ENCODE measurements at regions not wholly inside any gene's neighbourhood (a gene's known extent, or its start where the extent isn't known, plus 50 kb on each side); places are given as distances from the start of the nearest gene placed in this dataset.

DNA sequence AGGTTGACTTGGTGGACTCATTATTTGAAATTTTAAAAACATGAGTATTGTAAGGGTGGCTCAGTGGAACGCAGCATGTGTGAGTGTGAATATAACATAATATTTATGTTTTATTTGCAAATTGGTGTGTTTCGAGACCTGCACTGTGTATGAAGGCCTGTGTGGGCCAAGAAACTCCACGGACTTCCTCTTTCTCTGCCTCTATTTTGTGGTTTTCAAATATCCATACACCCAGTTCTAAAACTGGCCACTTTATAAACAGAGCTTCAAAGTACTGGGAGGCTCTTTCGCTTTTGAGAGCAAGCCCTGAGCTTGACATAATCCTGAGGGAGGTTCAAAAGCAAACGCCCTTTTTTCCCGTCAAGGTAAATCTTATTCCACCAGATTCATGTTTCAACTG is 187.7 kb downstream of the GPAT3 start:
- Histone ChIP-seq H3K36me3 (ENCODE audit: insufficient read depth, low read length, poor library complexity, severe bottlenecking) (no peaks in the 10 kb centered on the region), H3K27ac (ENCODE audit: low read depth, low read length, poor library complexity, severe bottlenecking) (peak overlapping the region; percentile 97), H3K4me3 (ENCODE audit: low read depth, low read length, poor library complexity, severe bottlenecking) (peak overlapping the region; percentile 7), H3K4me1 (ENCODE audit: insufficient read depth, low read length, poor library complexity, severe bottlenecking) (peaks cover 45% of the 10 kb centered on the region), H3K27me3 (replicated peaks; ENCODE audit: insufficient read depth, low read depth, low read length, poor library complexity) (no peaks in the 10 kb centered on the region), H3K9me3 (ENCODE audit: low read depth, low read length, poor library complexity, severe bottlenecking) (no peaks in the 10 kb centered on the region)
- DNase-seq (ENCODE audit: low spot score), result no peak
- intact Hi-C loops (cut with micrococcal nuclease; ENCODE audit: unreplicated experiment), result loop anchor here (1.0 to 10.0 kb wide), 3 partner anchors 80 to 219 kb away; no protein-coding TSS in a partner anchor
- POLR2A ChIA-PET (ENCODE audit: low non-redundant PET), result no interaction called here
- CTCF ChIA-PET, result no interaction called here
- no TSS peak for BruUV-seq (replicated peaks)
- TF ChIP-seq, protein P1, sequence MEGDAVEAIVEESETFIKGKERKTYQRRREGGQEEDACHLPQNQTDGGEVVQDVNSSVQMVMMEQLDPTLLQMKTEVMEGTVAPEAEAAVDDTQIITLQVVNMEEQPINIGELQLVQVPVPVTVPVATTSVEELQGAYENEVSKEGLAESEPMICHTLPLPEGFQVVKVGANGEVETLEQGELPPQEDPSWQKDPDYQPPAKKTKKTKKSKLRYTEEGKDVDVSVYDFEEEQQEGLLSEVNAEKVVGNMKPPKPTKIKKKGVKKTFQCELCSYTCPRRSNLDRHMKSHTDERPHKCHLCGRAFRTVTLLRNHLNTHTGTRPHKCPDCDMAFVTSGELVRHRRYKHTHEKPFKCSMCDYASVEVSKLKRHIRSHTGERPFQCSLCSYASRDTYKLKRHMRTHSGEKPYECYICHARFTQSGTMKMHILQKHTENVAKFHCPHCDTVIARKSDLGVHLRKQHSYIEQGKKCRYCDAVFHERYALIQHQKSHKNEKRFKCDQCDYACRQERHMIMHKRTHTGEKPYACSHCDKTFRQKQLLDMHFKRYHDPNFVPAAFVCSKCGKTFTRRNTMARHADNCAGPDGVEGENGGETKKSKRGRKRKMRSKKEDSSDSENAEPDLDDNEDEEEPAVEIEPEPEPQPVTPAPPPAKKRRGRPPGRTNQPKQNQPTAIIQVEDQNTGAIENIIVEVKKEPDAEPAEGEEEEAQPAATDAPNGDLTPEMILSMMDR (conservative IDR thresholded peaks at IDR 0.05; ENCODE audit: low read depth, low read length), result no peak
- TF ChIP-seq EZH2 (IDR thresholded peaks at IDR 0.05; ENCODE audit: borderline replicate concordance, low read depth, low read length, poor library complexity, severe bottlenecking), result no peak

DNA sequence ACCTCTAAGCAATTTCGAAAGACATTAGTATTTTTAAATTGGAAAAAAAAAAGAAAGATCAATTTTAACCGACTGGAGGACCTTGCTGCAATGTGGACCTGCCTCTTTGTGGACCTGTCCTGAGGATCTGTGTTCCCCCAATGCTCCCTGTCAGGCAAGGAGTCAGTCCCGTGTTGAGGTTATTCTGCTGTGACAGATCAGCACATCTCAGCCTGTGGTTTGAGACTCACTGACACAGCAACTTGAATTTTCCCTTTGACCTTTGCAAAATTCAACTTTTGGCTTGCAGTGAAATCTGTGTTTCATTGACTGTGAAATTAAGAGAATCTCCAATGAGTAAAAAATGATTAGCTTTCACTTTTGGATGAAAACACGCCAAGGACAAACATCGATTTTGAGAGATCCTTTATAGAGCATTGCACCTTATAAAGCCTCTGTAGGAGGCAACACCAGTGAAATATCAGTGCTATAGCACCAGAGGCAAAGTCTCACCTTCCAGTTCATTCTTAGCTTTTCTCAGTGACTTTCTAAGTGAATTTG is 186.9 kb downstream of the GPAT3 start:
- no peaks in the 10 kb centered on the region for H3K27me3 ChIP-seq (replicated peaks; ENCODE audit: insufficient read depth, low read depth, low read length, poor library complexity)
- TF ChIP-seq, protein P1 (conservative IDR thresholded peaks at IDR 0.05; ENCODE audit: low read depth, low read length), result no peak
- TF ChIP-seq EZH2 (IDR thresholded peaks at IDR 0.05; ENCODE audit: borderline replicate concordance, low read depth, low read length, poor library complexity, severe bottlenecking), result no peak
- DNase-seq (ENCODE audit: low spot score), result no peak
- no peaks in the 10 kb centered on the region for H3K36me3 ChIP-seq (ENCODE audit: insufficient read depth, low read length, poor library complexity, severe bottlenecking)
- BruUV-seq (replicated peaks), result no TSS peak
- no peak overlapping the region for H3K4me3 ChIP-seq (ENCODE audit: low read depth, low read length, poor library complexity, severe bottlenecking)
- intact Hi-C loops (cut with micrococcal nuclease; ENCODE audit: unreplicated experiment), result loop anchor here (10.0 kb wide), 1 partner anchor 218 kb away; no protein-coding TSS in a partner anchor
- H3K4me1 ChIP-seq (ENCODE audit: insufficient read depth, low read length, poor library complexity, severe bottlenecking), result peaks cover 45% of the 10 kb centered on the region
- peak overlapping the region; percentile 97 for H3K27ac ChIP-seq (ENCODE audit: low read depth, low read length, poor library complexity, severe bottlenecking)
- ChIA-PET CTCF (no interaction called here), POLR2A (ENCODE audit: low non-redundant PET) (no interaction called here)
- no peaks in the 10 kb centered on the region for H3K9me3 ChIP-seq (ENCODE audit: low read depth, low read length, poor library complexity, severe bottlenecking)

DNA sequence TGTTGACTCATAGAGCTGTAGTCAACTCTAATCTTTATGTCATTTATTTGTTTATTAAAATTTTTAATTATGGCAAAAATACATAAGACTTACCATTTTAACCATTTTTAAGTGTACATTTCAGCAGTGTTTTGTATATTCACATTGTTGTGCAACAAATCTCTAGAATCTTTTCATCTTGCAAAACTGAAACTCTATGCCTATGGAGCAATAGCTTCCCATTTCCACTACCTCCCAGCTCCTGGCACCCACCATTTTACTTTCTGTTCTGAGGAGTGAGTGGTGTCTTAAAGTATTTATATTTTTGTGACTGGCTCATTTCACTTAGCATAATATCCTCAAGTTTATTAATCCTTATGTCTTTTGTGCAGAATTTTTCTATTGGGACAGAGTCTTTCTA is 181.0 kb downstream of the GPAT3 start:
- POLR2A ChIA-PET (ENCODE audit: low non-redundant PET), result no interaction called here
- no TSS peak for BruUV-seq (replicated peaks)
- no peaks in the 10 kb centered on the region for H3K36me3 ChIP-seq (ENCODE audit: insufficient read depth, low read length, poor library complexity, severe bottlenecking)
- intact Hi-C loops (cut with micrococcal nuclease; ENCODE audit: unreplicated experiment), result no loop called here
- DNase-seq (ENCODE audit: low spot score), result no peak
- H3K4me3 ChIP-seq (ENCODE audit: low read depth, low read length, poor library complexity, severe bottlenecking), result no peak overlapping the region
- no peak overlapping the region for H3K27ac ChIP-seq (ENCODE audit: low read depth, low read length, poor library complexity, severe bottlenecking)
- peaks cover 8% of the 10 kb centered on the region for H3K4me1 ChIP-seq (ENCODE audit: insufficient read depth, low read length, poor library complexity, severe bottlenecking)
- H3K27me3 ChIP-seq (replicated peaks; ENCODE audit: insufficient read depth, low read depth, low read length, poor library complexity), result no peaks in the 10 kb centered on the region
- TF ChIP-seq, protein P1 (conservative IDR thresholded peaks at IDR 0.05; ENCODE audit: low read depth, low read length), result no peak
- no peak for TF ChIP-seq EZH2 (IDR thresholded peaks at IDR 0.05; ENCODE audit: borderline replicate concordance, low read depth, low read length, poor library complexity, severe bottlenecking)
- no peaks in the 10 kb centered on the region for H3K9me3 ChIP-seq (ENCODE audit: low read depth, low read length, poor library complexity, severe bottlenecking)
- CTCF ChIA-PET, result no interaction called here
